ENCODE measurements at regions not wholly inside any gene's neighbourhood (a gene's known extent, or its start where the extent isn't known, plus 50 kb on each side); places are given as distances from the start of the nearest gene placed in this dataset.

GRCh38 chr20:12353842-12354241 is 436.1 kb downstream of the BTBD3 start:
- no peak for TF ChIP-seq CTCF (conservative IDR thresholded peaks at IDR 0.05; ENCODE audit: low read depth)
- ChIA-PET POLR2A (ENCODE audit: low non-redundant PET) (interaction anchor here (0.6 kb wide), 1 partner anchor 50 kb away, joined by 3 read pairs; no protein-coding TSS in a partner anchor), CTCF (no interaction called here)
- no peak overlapping the region for H3K27ac ChIP-seq
- no peak for DNase-seq (ENCODE audit: low spot score)

GRCh38 chr20:12354725-12355124 is 437.0 kb downstream of the BTBD3 start:
- CTCF ChIA-PET, result no interaction called here
- POLR2A ChIA-PET (ENCODE audit: low non-redundant PET), result no interaction called here

GRCh38 chr20:12355185-12355584 is 437.5 kb downstream of the BTBD3 start:
- no peak for DNase-seq (ENCODE audit: low spot score)
- ChIA-PET POLR2A (ENCODE audit: low non-redundant PET) (no interaction called here), CTCF (no interaction called here)

More at GRCh38 chr20:12354725-12355124, 437.0 kb downstream of the BTBD3 start:
- TF ChIP-seq CTCF (conservative IDR thresholded peaks at IDR 0.05; ENCODE audit: low read depth), result no peak
- DNase-seq (ENCODE audit: low spot score), result no peak
- no peak overlapping the region for H3K27ac ChIP-seq

GRCh38 chr20:12358006-12358654 is 440.4 kb downstream of the BTBD3 start:
- POLR2A ChIA-PET (ENCODE audit: low non-redundant PET), result no interaction called here
- no peak for TF ChIP-seq CTCF (conservative IDR thresholded peaks at IDR 0.05; ENCODE audit: low read depth)
- CTCF ChIA-PET, result interaction anchor here (0.6 kb wide), 1 partner anchor 321 kb away, joined by 5 read pairs; no protein-coding TSS in a partner anchor
- no peak for DNase-seq (ENCODE audit: low spot score)
- H3K27ac ChIP-seq, result no peak overlapping the region

More at GRCh38 chr20:12355185-12355584, 437.5 kb downstream of the BTBD3 start:
- no peak overlapping the region for H3K27ac ChIP-seq
- TF ChIP-seq CTCF (conservative IDR thresholded peaks at IDR 0.05; ENCODE audit: low read depth), result no peak

- H3K27ac ChIP-seq, result no peak overlapping the region
- TF ChIP-seq CTCF (conservative IDR thresholded peaks at IDR 0.05; ENCODE audit: low read depth), result no peak
- CTCF ChIA-PET, result no interaction called here
- POLR2A ChIA-PET (ENCODE audit: low non-redundant PET), result no interaction called here
- DNase-seq (ENCODE audit: low spot score), result no peak
Measured at GRCh38 chr20:12358655-12359009, 440.9 kb downstream of the BTBD3 start.

- no peak for TF ChIP-seq CTCF (conservative IDR thresholded peaks at IDR 0.05; ENCODE audit: low read depth)
- H3K27ac ChIP-seq, result no peak overlapping the region
- no peak for DNase-seq (ENCODE audit: low spot score)
- CTCF ChIA-PET, result no interaction called here
- POLR2A ChIA-PET (ENCODE audit: low non-redundant PET), result no interaction called here
Measured at GRCh38 chr20:12371990-12372389, 454.3 kb downstream of the BTBD3 start.
